ENCODE measurements at regions not wholly inside any gene's neighbourhood (a gene's known extent, or its start where the extent isn't known, plus 50 kb on each side); places are given as distances from the start of the nearest gene placed in this dataset.

DNA sequence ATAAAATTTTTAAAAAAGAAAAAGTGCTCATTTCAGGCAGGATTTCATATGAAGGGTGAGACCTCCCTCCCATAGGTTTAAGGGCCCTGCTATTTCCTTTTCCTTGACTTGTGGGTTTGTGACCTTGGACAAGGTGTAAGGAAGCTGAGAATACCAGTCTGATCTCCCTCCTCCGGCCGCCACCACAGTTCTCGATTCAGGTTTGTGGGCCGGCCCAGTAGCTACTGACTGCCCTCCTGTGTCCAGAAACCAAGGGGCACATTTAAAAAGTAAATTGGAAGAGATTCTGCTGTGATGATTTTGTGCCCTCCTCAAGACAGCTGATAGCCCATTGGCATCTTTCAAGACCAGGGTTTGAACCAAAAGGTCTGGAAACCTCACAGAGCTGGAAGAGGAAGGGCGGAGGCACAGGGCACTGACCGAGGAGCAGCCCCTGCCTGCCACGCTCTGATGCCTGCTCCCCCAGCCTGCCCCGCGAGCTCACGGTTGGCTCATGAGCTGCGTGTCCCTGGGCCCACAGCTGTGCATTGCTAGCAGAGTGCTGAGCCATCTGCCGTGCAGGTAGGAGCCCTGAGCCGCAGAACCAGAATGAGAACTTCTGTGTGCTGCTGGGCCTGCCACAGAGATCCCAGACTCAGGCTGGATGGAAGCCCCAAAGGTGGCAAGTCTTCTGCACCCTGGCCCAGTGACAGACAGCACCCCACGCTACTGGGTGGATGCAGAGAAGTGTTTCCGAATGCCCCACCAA is 348.7 kb downstream of the NPHP4 start:
- TF ChIP-seq, protein P1, sequence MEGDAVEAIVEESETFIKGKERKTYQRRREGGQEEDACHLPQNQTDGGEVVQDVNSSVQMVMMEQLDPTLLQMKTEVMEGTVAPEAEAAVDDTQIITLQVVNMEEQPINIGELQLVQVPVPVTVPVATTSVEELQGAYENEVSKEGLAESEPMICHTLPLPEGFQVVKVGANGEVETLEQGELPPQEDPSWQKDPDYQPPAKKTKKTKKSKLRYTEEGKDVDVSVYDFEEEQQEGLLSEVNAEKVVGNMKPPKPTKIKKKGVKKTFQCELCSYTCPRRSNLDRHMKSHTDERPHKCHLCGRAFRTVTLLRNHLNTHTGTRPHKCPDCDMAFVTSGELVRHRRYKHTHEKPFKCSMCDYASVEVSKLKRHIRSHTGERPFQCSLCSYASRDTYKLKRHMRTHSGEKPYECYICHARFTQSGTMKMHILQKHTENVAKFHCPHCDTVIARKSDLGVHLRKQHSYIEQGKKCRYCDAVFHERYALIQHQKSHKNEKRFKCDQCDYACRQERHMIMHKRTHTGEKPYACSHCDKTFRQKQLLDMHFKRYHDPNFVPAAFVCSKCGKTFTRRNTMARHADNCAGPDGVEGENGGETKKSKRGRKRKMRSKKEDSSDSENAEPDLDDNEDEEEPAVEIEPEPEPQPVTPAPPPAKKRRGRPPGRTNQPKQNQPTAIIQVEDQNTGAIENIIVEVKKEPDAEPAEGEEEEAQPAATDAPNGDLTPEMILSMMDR (IDR thresholded peaks at IDR 0.05; ENCODE audit: insufficient read depth, low read depth, low read length, missing control alignments): no peak
- DNase-seq (ENCODE audit: low read depth): no peak
- no peak overlapping the region for H3K4me3 ChIP-seq (ENCODE audit: low read length)

DNA sequence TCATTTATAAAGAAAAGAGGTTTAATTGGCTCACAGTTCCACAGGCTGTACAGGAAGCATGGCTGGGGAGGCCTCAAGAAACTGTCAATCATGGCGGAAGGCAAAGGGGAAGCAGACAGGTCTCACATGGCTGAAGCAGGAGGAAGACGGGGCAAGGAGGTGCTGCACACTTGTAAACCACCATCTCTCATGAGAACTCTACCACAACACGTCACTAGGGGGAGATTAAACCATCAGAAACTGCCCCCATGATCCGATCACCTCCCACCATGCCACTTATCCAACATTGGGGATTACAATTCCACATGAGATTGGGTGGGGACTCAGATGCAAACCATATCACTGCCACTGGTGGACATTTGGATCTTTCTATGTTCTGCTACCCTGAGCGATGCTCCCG is 351.4 kb downstream of the NPHP4 start:
- DNase-seq (ENCODE audit: low read depth): peak; percentile 10
- TF ChIP-seq, protein P1 (IDR thresholded peaks at IDR 0.05; ENCODE audit: insufficient read depth, low read depth, low read length, missing control alignments): peak; percentile 23
- H3K4me3 ChIP-seq (ENCODE audit: low read length): no peak overlapping the region

GRCh38 chr1:5639106-5639722 is 353.0 kb downstream of the NPHP4 start:
- TF ChIP-seq, protein P1 (IDR thresholded peaks at IDR 0.05; ENCODE audit: insufficient read depth, low read depth, low read length, missing control alignments): no peak
- no peak overlapping the region for H3K4me3 ChIP-seq (ENCODE audit: low read length)
- no peak for DNase-seq (ENCODE audit: low read depth)

GRCh38 chr1:5638582-5638981 is 353.6 kb downstream of the NPHP4 start:
- H3K4me3 ChIP-seq (ENCODE audit: low read length): no peak overlapping the region
- TF ChIP-seq, protein P1 (IDR thresholded peaks at IDR 0.05; ENCODE audit: insufficient read depth, low read depth, low read length, missing control alignments): no peak
- DNase-seq (ENCODE audit: low read depth): no peak

GRCh38 chr1:5637171-5637570 is 355.1 kb downstream of the NPHP4 start:
- H3K4me3 ChIP-seq (ENCODE audit: low read length): no peak overlapping the region
- peak; percentile 40 for DNase-seq (ENCODE audit: low read depth)
- TF ChIP-seq, protein P1 (IDR thresholded peaks at IDR 0.05; ENCODE audit: insufficient read depth, low read depth, low read length, missing control alignments): peak; percentile 86

DNA sequence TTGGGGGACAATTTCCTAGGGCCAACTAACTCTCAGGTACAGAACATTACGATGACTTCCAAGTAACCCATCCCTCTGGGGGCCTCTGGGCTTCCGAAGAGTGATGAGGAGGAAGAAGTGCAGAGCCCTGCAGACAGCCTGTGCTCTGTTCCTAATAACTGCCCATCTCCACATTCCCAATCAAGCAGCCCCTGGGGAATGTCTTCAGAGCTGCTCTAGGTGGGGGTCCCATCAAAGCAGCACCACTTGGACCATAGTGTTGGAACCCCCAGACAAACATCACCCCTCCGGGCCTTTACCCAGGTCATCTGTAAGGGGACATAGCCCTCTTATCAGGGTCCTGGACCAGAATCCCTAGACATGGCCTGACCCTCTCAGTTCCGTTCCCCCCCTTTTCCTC is 357.3 kb downstream of the NPHP4 start:
- no peak for DNase-seq (ENCODE audit: low read depth)
- TF ChIP-seq, protein P1 (IDR thresholded peaks at IDR 0.05; ENCODE audit: insufficient read depth, low read depth, low read length, missing control alignments): no peak

More for the DNA sequence above, 357.3 kb downstream of the NPHP4 start:
- no peak overlapping the region for H3K4me3 ChIP-seq (ENCODE audit: low read length)
